ENCODE measurements at regions not wholly inside any gene's neighbourhood (a gene's known extent, or its start where the extent isn't known, plus 50 kb on each side); places are given as distances from the start of the nearest gene placed in this dataset.

GRCh38 chr10:32180390-32181280, 124.4 kb upstream of the KIF5B start:
- no peak for TF ChIP-seq RAD21 (IDR thresholded peaks at IDR 0.05; ENCODE audit: low read length)
- no peak for TF ChIP-seq POLR2A (IDR thresholded peaks at IDR 0.05; ENCODE audit: low read depth, low read length)
- no peak for TF ChIP-seq USF2 (IDR thresholded peaks at IDR 0.05; ENCODE audit: low read depth, low read length)
- TF ChIP-seq, protein P1, sequence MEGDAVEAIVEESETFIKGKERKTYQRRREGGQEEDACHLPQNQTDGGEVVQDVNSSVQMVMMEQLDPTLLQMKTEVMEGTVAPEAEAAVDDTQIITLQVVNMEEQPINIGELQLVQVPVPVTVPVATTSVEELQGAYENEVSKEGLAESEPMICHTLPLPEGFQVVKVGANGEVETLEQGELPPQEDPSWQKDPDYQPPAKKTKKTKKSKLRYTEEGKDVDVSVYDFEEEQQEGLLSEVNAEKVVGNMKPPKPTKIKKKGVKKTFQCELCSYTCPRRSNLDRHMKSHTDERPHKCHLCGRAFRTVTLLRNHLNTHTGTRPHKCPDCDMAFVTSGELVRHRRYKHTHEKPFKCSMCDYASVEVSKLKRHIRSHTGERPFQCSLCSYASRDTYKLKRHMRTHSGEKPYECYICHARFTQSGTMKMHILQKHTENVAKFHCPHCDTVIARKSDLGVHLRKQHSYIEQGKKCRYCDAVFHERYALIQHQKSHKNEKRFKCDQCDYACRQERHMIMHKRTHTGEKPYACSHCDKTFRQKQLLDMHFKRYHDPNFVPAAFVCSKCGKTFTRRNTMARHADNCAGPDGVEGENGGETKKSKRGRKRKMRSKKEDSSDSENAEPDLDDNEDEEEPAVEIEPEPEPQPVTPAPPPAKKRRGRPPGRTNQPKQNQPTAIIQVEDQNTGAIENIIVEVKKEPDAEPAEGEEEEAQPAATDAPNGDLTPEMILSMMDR (conservative IDR thresholded peaks at IDR 0.05; ENCODE audit: low read depth, low read length) = no peak
- no peak for TF ChIP-seq SMC3 (IDR thresholded peaks at IDR 0.05; ENCODE audit: low read depth, low read length)
- TF ChIP-seq CEBPB (IDR thresholded peaks at IDR 0.05; ENCODE audit: low read depth, low read length) = no peak
- TF ChIP-seq BHLHE40 (IDR thresholded peaks at IDR 0.05; ENCODE audit: low read depth, low read length) = no peak
- no peak for TF ChIP-seq MXI1 (IDR thresholded peaks at IDR 0.05; ENCODE audit: borderline replicate concordance, low read depth, low read length)
- no peak for TF ChIP-seq MAFK (IDR thresholded peaks at IDR 0.05; ENCODE audit: low read depth, low read length)
- no peak for TF ChIP-seq RCOR1 (IDR thresholded peaks at IDR 0.05; ENCODE audit: insufficient replicate concordance, low read length)
- no peak for TF ChIP-seq MAZ (IDR thresholded peaks at IDR 0.05; ENCODE audit: borderline replicate concordance, low read depth, low read length)
- TF ChIP-seq CHD1 (IDR thresholded peaks at IDR 0.05; ENCODE audit: low read depth, low read length) = no peak
- TF ChIP-seq RFX5 (IDR thresholded peaks at IDR 0.05; ENCODE audit: low read depth, low read length) = no peak
- TF ChIP-seq ELK1 (IDR thresholded peaks at IDR 0.05; ENCODE audit: borderline replicate concordance, low read depth, low read length) = no peak

Data from IMR-90 (cell line).